ENCODE measurements at regions not wholly inside any gene's neighbourhood (a gene's known extent, or its start where the extent isn't known, plus 50 kb on each side); places are given as distances from the start of the nearest gene placed in this dataset.

- Histone ChIP-seq H3K9me3 (ENCODE audit: low read depth) (no peaks in the 10 kb centered on the region), H3K9ac (no peak overlapping the region), H3K36me3 (no peaks in the 10 kb centered on the region), H2AFZ (replicated peaks) (no peak overlapping the region), H4K20me1 (ENCODE audit: low read depth) (no peaks in the 10 kb centered on the region), H3F3A (ENCODE audit: low read depth) (peaks cover 14% of the 10 kb centered on the region), H3K4me3 (no peak overlapping the region), H3K27me3 (no peaks in the 10 kb centered on the region), H3K4me1 (peaks cover 18% of the 10 kb centered on the region), H3K4me2 (no peak overlapping the region), H3K79me2 (ENCODE audit: low read depth) (no peaks in the 10 kb centered on the region), H3K27ac (no peak overlapping the region)
- H3K27ac Mint-ChIP-seq = no peak overlapping the region
- H3K9me3 Mint-ChIP-seq = peaks cover 15% of the 10 kb centered on the region
- DNase-seq (ENCODE audit: low spot score) = no peak
- peaks cover 13% of the 10 kb centered on the region for H3K4me1 Mint-ChIP-seq
- peaks cover 2% of the 10 kb centered on the region for H3K36me3 Mint-ChIP-seq
- H3K4me3 Mint-ChIP-seq = no peak overlapping the region
- H3K27me3 Mint-ChIP-seq (ENCODE audit: insufficient read depth, low read depth) = peaks cover 3% of the 10 kb centered on the region
- no peak for TF ChIP-seq EZH2 (IDR thresholded peaks at IDR 0.05)
These were observed 265.9 kb upstream of the SESN3 start for GRCh38 chr11:95496901-95497300.

GRCh38 chr11:95495706-95496105 is 264.7 kb upstream of the SESN3 start:
- Histone ChIP-seq H3K36me3 (no peaks in the 10 kb centered on the region), H3K9ac (no peak overlapping the region), H3K4me3 (no peak overlapping the region), H3F3A (ENCODE audit: low read depth) (peaks cover 14% of the 10 kb centered on the region), H3K9me3 (ENCODE audit: low read depth) (no peaks in the 10 kb centered on the region), H3K4me1 (peaks cover 18% of the 10 kb centered on the region), H4K20me1 (ENCODE audit: low read depth) (no peaks in the 10 kb centered on the region), H3K79me2 (ENCODE audit: low read depth) (no peaks in the 10 kb centered on the region), H3K4me2 (no peak overlapping the region), H3K27me3 (no peaks in the 10 kb centered on the region), H2AFZ (replicated peaks) (no peak overlapping the region), H3K27ac (no peak overlapping the region)
- Mint-ChIP-seq H3K4me3 (no peak overlapping the region), H3K4me1 (peaks cover 13% of the 10 kb centered on the region), H3K36me3 (peaks cover 2% of the 10 kb centered on the region), H3K27me3 (ENCODE audit: insufficient read depth, low read depth) (peaks cover 3% of the 10 kb centered on the region), H3K27ac (no peak overlapping the region), H3K9me3 (peaks cover 22% of the 10 kb centered on the region)
- TF ChIP-seq EZH2 (IDR thresholded peaks at IDR 0.05) (no peak), EZH2phosphoT487 (IDR thresholded peaks at IDR 0.05) (no peak), CTCF (IDR thresholded peaks at IDR 0.05) (no peak)
- no peak for DNase-seq (ENCODE audit: low spot score)

GRCh38 chr11:95494856-95495255 is 263.9 kb upstream of the SESN3 start:
- TF ChIP-seq EZH2phosphoT487 (IDR thresholded peaks at IDR 0.05) (no peak), EZH2 (IDR thresholded peaks at IDR 0.05) (no peak), CTCF (IDR thresholded peaks at IDR 0.05) (no peak)
- Histone ChIP-seq H3K27me3 (no peaks in the 10 kb centered on the region), H3K4me2 (no peak overlapping the region), H3K9me3 (ENCODE audit: low read depth) (no peaks in the 10 kb centered on the region), H3K27ac (no peak overlapping the region), H3K79me2 (ENCODE audit: low read depth) (no peaks in the 10 kb centered on the region), H2AFZ (replicated peaks) (no peak overlapping the region), H3K9ac (no peak overlapping the region), H3K4me1 (peaks cover 14% of the 10 kb centered on the region), H3K4me3 (no peak overlapping the region), H4K20me1 (ENCODE audit: low read depth) (no peaks in the 10 kb centered on the region), H3K36me3 (no peaks in the 10 kb centered on the region), H3F3A (ENCODE audit: low read depth) (peaks cover 14% of the 10 kb centered on the region)
- no peak overlapping the region for H3K4me3 Mint-ChIP-seq
- H3K36me3 Mint-ChIP-seq = peaks cover 2% of the 10 kb centered on the region
- no peak overlapping the region for H3K27ac Mint-ChIP-seq
- no peak for DNase-seq (ENCODE audit: low spot score)
- H3K9me3 Mint-ChIP-seq = peaks cover 24% of the 10 kb centered on the region
- H3K4me1 Mint-ChIP-seq = peaks cover 11% of the 10 kb centered on the region
- peaks cover 3% of the 10 kb centered on the region for H3K27me3 Mint-ChIP-seq (ENCODE audit: insufficient read depth, low read depth)

GRCh38 chr11:95494167-95494566 is 263.2 kb upstream of the SESN3 start:
- no peak overlapping the region for H3K27ac Mint-ChIP-seq
- no peaks in the 10 kb centered on the region for H3K36me3 ChIP-seq
- no peak overlapping the region for H3K4me3 ChIP-seq
- DNase-seq (ENCODE audit: low spot score) = no peak
- no peaks in the 10 kb centered on the region for H3K27me3 ChIP-seq
- peaks cover 26% of the 10 kb centered on the region for H3K9me3 Mint-ChIP-seq
- peaks cover 7% of the 10 kb centered on the region for H3K4me1 Mint-ChIP-seq
- peaks cover 3% of the 10 kb centered on the region for H3K27me3 Mint-ChIP-seq (ENCODE audit: insufficient read depth, low read depth)
- H3K36me3 Mint-ChIP-seq = peaks cover 2% of the 10 kb centered on the region
- H3K4me2 ChIP-seq = no peak overlapping the region
- H3F3A ChIP-seq (ENCODE audit: low read depth) = peaks cover 9% of the 10 kb centered on the region
- TF ChIP-seq EZH2phosphoT487 (IDR thresholded peaks at IDR 0.05) (no peak), CTCF (IDR thresholded peaks at IDR 0.05) (no peak), EZH2 (IDR thresholded peaks at IDR 0.05) (no peak)
- H3K9me3 ChIP-seq (ENCODE audit: low read depth) = no peaks in the 10 kb centered on the region
- H3K9ac ChIP-seq = no peak overlapping the region
- H3K79me2 ChIP-seq (ENCODE audit: low read depth) = no peaks in the 10 kb centered on the region
- no peaks in the 10 kb centered on the region for H4K20me1 ChIP-seq (ENCODE audit: low read depth)
- peaks cover 8% of the 10 kb centered on the region for H3K4me1 ChIP-seq
- no peak overlapping the region for H2AFZ ChIP-seq (replicated peaks)
- no peak overlapping the region for H3K4me3 Mint-ChIP-seq
- no peak overlapping the region for H3K27ac ChIP-seq
